ENCODE measurements at regions not wholly inside any gene's neighbourhood (a gene's known extent, or its start where the extent isn't known, plus 50 kb on each side); places are given as distances from the start of the nearest gene placed in this dataset.

GRCh38 chr18:28606686-28607085 lies 429.8 kb upstream of the CDH2 start:
- TF ChIP-seq CTCF (IDR thresholded peaks at IDR 0.05) (no peak), ZFX (IDR thresholded peaks at IDR 0.05; ENCODE audit: borderline replicate concordance) (no peak)
